ENCODE measurements at regions not wholly inside any gene's neighbourhood (a gene's known extent, or its start where the extent isn't known, plus 50 kb on each side); places are given as distances from the start of the nearest gene placed in this dataset.

DNA sequence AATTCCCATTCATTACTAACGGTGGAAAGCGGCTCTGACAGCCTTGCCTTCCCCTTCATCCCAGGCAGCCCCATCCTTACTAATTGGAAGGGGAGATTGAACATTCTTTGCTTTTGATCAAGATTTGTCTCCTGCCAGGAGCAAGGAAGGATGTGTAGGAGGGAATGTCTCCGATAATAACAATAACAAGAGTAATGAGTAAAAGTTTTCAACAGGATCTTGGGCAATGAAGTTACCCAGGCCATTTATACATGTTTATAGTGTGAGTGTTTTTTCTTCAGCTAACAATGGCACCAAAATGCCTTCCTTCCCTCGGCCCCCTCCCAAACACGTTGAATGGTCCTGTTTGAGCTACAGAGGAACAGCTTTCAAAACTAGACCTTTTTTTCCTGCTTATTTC, 83.8 kb downstream of the GATA6 start:
- TF ChIP-seq, protein P1, sequence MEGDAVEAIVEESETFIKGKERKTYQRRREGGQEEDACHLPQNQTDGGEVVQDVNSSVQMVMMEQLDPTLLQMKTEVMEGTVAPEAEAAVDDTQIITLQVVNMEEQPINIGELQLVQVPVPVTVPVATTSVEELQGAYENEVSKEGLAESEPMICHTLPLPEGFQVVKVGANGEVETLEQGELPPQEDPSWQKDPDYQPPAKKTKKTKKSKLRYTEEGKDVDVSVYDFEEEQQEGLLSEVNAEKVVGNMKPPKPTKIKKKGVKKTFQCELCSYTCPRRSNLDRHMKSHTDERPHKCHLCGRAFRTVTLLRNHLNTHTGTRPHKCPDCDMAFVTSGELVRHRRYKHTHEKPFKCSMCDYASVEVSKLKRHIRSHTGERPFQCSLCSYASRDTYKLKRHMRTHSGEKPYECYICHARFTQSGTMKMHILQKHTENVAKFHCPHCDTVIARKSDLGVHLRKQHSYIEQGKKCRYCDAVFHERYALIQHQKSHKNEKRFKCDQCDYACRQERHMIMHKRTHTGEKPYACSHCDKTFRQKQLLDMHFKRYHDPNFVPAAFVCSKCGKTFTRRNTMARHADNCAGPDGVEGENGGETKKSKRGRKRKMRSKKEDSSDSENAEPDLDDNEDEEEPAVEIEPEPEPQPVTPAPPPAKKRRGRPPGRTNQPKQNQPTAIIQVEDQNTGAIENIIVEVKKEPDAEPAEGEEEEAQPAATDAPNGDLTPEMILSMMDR (conservative IDR thresholded peaks at IDR 0.05), result no peak
- TF ChIP-seq EZH2 (IDR thresholded peaks at IDR 0.05; ENCODE audit: low read depth), result no peak
